ENCODE measurements at regions not wholly inside any gene's neighbourhood (a gene's known extent, or its start where the extent isn't known, plus 50 kb on each side); places are given as distances from the start of the nearest gene placed in this dataset.

DNA sequence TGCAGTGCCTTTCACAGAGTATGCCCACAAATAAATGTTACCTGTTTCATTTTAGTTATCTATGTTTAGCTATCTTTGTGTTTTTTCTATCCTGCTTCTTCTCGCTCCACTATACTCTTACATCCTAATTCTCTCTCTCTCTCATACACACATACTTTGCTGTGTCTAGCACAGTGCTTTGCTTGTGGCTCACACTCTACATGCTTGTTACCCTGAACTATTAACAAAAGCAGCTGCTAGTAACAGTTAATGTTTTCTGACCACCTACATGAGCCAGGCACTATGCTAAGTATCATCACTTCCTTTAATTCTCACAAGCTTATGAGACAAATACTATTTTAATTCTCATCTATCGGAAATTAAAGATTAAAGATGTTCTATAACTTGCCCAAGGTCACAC is 390.5 kb upstream of the HNRNPA3 start:
- TF ChIP-seq, protein P1, sequence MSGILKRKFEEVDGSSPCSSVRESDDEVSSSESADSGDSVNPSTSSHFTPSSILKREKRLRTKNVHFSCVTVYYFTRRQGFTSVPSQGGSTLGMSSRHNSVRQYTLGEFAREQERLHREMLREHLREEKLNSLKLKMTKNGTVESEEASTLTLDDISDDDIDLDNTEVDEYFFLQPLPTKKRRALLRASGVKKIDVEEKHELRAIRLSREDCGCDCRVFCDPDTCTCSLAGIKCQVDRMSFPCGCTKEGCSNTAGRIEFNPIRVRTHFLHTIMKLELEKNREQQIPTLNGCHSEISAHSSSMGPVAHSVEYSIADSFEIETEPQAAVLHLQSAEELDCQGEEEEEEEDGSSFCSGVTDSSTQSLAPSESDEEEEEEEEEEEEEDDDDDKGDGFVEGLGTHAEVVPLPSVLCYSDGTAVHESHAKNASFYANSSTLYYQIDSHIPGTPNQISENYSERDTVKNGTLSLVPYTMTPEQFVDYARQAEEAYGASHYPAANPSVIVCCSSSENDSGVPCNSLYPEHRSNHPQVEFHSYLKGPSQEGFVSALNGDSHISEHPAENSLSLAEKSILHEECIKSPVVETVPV (CRISPR knock-in tag; IDR thresholded peaks at IDR 0.05): no peak
- TF ChIP-seq ZFP30 (CRISPR knock-in tag; IDR thresholded peaks at IDR 0.05): no peak
- TF ChIP-seq ZNF565 (CRISPR knock-in tag; conservative IDR thresholded peaks at IDR 0.05; ENCODE audit: low read depth): no peak
- TF ChIP-seq, protein P2, sequence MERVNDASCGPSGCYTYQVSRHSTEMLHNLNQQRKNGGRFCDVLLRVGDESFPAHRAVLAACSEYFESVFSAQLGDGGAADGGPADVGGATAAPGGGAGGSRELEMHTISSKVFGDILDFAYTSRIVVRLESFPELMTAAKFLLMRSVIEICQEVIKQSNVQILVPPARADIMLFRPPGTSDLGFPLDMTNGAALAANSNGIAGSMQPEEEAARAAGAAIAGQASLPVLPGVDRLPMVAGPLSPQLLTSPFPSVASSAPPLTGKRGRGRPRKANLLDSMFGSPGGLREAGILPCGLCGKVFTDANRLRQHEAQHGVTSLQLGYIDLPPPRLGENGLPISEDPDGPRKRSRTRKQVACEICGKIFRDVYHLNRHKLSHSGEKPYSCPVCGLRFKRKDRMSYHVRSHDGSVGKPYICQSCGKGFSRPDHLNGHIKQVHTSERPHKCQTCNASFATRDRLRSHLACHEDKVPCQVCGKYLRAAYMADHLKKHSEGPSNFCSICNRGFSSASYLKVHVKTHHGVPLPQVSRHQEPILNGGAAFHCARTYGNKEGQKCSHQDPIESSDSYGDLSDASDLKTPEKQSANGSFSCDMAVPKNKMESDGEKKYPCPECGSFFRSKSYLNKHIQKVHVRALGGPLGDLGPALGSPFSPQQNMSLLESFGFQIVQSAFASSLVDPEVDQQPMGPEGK (CRISPR knock-in tag; IDR thresholded peaks at IDR 0.05; ENCODE audit: borderline replicate concordance): no peak
- no peak for TF ChIP-seq ESRRG (CRISPR knock-in tag; IDR thresholded peaks at IDR 0.05)
- no peak for TF ChIP-seq CSDC2 (CRISPR knock-in tag; IDR thresholded peaks at IDR 0.05)
- no peak for TF ChIP-seq BACH2 (CRISPR knock-in tag; IDR thresholded peaks at IDR 0.05; ENCODE audit: borderline replicate concordance)
- TF ChIP-seq ISL1 (CRISPR knock-in tag; IDR thresholded peaks at IDR 0.05): no peak
- no peak for TF ChIP-seq ZC3H10 (CRISPR knock-in tag; IDR thresholded peaks at IDR 0.05)
- no peak for TF ChIP-seq ZNF70 (CRISPR knock-in tag; IDR thresholded peaks at IDR 0.05)
- no peak for TF ChIP-seq ZFP3 (CRISPR knock-in tag; IDR thresholded peaks at IDR 0.05)
- no peak for TF ChIP-seq PPARA (CRISPR knock-in tag; IDR thresholded peaks at IDR 0.05; ENCODE audit: borderline replicate concordance)
